MCF 10A (cell line): ENCODE measurements at regions not wholly inside any gene's neighbourhood (a gene's known extent, or its start where the extent isn't known, plus 50 kb on each side); places are given as distances from the start of the nearest gene placed in this dataset.

Experiments used
- BruUV-seq: library from RNA; stranded (reverse); fragments of 400-500 nt; replicated peaks from 2 replicates; lab custom pipeline; 2021; lab: Mats Ljungman, UMichigan
- CTCF ChIA-PET: fragments of 300-600 bp; sonication (Branson Sonifier 250); formaldehyde crosslinking; extraction: SDS; loops from one replicate; lab custom pipeline; 2021; ENCODE audit warnings: antibody characterized with exemption, inconsistent platforms; lab: Yijun Ruan, JAX
- POLR2A ChIA-PET: fragments of 300-600, 350-650 bp; sonication (Branson Sonifier 250); formaldehyde crosslinking; extraction: SDS; loops from one replicate; lab custom pipeline; 2020; ENCODE audit warnings: antibody characterized with exemption, inconsistent platforms; lab: Yijun Ruan, JAX
- DNase-seq: peaks from one replicate; pipeline ENCODE4 v3.0.0-alpha.2; 2018; ENCODE audit not compliant: unreplicated experiment
- H3K27ac Mint-ChIP-seq: one replicate; pipeline ENCODE4 v1.8.0; 2022; ENCODE audit warnings: mild to moderate bottlenecking, low read depth, mixed read lengths; ENCODE audit not compliant: unreplicated experiment
- H3K27me3 Mint-ChIP-seq: one replicate; pipeline ENCODE4 v1.8.0; 2022; ENCODE audit warnings: mixed read lengths; ENCODE audit not compliant: insufficient read depth, unreplicated experiment
- H3K36me3 Mint-ChIP-seq: one replicate; pipeline ENCODE4 v1.8.0; 2022; ENCODE audit warnings: mild to moderate bottlenecking, moderate library complexity, mixed read lengths; ENCODE audit not compliant: insufficient read depth, unreplicated experiment
- H3K4me1 Mint-ChIP-seq: one replicate; pipeline ENCODE4 v1.8.0; 2022; ENCODE audit warnings: mixed read lengths; ENCODE audit not compliant: insufficient read depth, unreplicated experiment
- H3K4me3 Mint-ChIP-seq: one replicate; pipeline ENCODE4 v1.8.0; 2022; ENCODE audit warnings: mild to moderate bottlenecking, moderate library complexity, mixed read lengths; ENCODE audit not compliant: unreplicated experiment
- H3K9me3 Mint-ChIP-seq: one replicate; pipeline ENCODE4 v1.8.0; 2022; ENCODE audit warnings: mixed read lengths; ENCODE audit not compliant: unreplicated experiment
- intact Hi-C: fragments of 100-400 bp; cut with micrococcal nuclease; formaldehyde crosslinking; loops from 2 replicates; pipeline ENCODE4 v1.14.1; 2022
- TF ChIP-seq, protein P1 (sequence below): fragments of 200-600 bp; IDR thresholded peaks from one replicate; pipeline ENCODE4 v1.8.0; 2022; ENCODE audit warnings: antibody characterized with exemption, mild to moderate bottlenecking; ENCODE audit not compliant: unreplicated experiment

DNA sequence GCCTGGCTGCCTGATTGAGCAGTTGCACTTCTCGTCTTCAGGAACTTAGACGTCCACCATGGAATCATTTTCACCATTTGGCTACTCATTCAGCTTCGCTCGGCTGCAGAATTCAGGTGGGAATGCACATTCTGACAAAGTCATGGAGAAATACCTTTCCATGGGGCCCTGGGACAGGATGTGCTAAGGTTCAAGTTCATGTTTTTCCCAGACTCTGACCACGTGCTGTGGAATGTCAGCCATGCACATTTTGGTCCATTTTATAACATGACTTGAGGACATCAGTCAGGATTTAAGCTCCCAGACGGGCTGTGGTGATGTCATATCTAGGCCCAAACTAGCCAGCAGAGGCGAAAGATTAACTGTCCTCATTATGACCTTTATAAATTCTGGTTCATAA lies 205.3 kb downstream of the TBXT start:
- TF ChIP-seq, protein P1, sequence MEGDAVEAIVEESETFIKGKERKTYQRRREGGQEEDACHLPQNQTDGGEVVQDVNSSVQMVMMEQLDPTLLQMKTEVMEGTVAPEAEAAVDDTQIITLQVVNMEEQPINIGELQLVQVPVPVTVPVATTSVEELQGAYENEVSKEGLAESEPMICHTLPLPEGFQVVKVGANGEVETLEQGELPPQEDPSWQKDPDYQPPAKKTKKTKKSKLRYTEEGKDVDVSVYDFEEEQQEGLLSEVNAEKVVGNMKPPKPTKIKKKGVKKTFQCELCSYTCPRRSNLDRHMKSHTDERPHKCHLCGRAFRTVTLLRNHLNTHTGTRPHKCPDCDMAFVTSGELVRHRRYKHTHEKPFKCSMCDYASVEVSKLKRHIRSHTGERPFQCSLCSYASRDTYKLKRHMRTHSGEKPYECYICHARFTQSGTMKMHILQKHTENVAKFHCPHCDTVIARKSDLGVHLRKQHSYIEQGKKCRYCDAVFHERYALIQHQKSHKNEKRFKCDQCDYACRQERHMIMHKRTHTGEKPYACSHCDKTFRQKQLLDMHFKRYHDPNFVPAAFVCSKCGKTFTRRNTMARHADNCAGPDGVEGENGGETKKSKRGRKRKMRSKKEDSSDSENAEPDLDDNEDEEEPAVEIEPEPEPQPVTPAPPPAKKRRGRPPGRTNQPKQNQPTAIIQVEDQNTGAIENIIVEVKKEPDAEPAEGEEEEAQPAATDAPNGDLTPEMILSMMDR, result no peak
- no TSS peak for BruUV-seq
- CTCF ChIA-PET, result no interaction called here
- H3K4me1 Mint-ChIP-seq, result no peaks in the 10 kb centered on the region
- H3K9me3 Mint-ChIP-seq, result peaks cover 16% of the 10 kb centered on the region
- H3K4me3 Mint-ChIP-seq, result no peak overlapping the region
- no peak for DNase-seq
- intact Hi-C loops, result no loop called here
- H3K36me3 Mint-ChIP-seq, result no peaks in the 10 kb centered on the region
- POLR2A ChIA-PET, result no interaction called here
- H3K27ac Mint-ChIP-seq, result no peak overlapping the region
- H3K27me3 Mint-ChIP-seq, result no peaks in the 10 kb centered on the region

DNA sequence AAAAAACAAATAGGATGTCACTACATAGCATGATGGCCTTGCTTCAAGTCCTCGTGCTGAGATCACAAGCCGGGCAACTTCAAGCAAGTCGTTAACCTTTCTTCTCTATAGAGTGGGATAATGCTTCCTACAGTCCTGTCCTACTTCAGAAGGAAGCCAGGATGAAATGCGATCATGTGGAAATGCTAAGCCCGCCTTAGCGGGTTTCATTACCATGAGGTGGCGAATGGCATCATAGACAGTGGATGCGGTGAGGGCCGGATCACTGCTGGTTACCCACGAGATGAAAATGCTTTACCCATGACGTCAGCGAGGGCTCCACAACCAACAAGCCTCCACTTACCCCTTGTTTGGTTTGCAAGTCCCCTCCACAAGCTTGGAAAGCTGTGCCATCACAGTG lies 206.4 kb downstream of the TBXT start:
- Mint-ChIP-seq H3K27ac (no peak overlapping the region), H3K36me3 (no peaks in the 10 kb centered on the region), H3K27me3 (no peaks in the 10 kb centered on the region), H3K9me3 (peaks cover 16% of the 10 kb centered on the region), H3K4me3 (no peak overlapping the region), H3K4me1 (no peaks in the 10 kb centered on the region)
- ChIA-PET CTCF (no interaction called here), POLR2A (no interaction called here)
- DNase-seq, result no peak
- intact Hi-C loops, result no loop called here
- TF ChIP-seq, protein P1, result no peak
- BruUV-seq, result no TSS peak

DNA sequence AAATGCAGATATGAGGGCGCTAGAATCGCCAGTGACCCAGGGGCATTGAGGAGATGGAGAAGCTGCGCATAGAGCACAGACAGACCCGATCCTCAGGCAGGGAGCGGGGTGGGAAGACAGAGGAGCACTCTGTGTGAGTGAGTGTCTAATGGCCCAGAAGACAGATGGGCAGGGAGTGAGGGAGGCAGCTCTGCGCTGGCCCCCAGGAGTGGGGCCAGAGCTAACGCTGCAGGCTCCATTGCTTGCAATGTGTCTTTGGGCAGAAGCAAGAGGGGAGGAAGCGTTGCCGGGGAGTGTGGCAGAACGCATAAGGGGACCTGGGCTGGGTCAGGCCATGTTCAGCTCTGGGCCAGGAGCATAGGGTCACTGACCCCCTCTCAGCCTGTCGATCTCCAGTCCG lies 207.0 kb downstream of the TBXT start:
- H3K27me3 Mint-ChIP-seq, result no peaks in the 10 kb centered on the region
- ChIA-PET POLR2A (no interaction called here), CTCF (no interaction called here)
- H3K4me3 Mint-ChIP-seq, result no peak overlapping the region
- BruUV-seq, result no TSS peak
- H3K9me3 Mint-ChIP-seq, result peaks cover 16% of the 10 kb centered on the region
- no peak overlapping the region for H3K27ac Mint-ChIP-seq
- no peak for DNase-seq
- TF ChIP-seq, protein P1, result no peak
- no peaks in the 10 kb centered on the region for H3K36me3 Mint-ChIP-seq
- H3K4me1 Mint-ChIP-seq, result no peaks in the 10 kb centered on the region
- intact Hi-C loops, result no loop called here

DNA sequence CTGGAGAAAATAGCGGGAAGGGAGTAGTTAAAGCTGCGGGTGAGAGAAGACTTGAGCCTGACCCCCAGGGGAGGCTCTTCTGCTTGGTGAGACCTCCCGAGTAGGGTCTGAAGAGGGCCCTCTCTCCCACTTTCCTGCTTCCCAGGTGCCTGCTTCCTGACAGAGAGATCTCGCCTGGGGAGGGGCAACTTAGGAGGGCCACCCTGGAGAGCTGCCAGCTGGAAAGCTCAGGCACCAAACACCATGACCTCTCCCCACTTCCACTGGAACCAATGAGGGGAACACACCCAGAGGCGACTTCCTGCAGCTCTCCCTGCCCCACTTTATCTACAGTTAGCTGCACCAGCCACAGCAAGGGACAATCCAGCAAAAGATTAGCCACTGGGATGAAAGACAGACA lies 208.0 kb downstream of the TBXT start:
- Mint-ChIP-seq H3K36me3 (no peaks in the 10 kb centered on the region), H3K4me3 (no peak overlapping the region), H3K27me3 (no peaks in the 10 kb centered on the region), H3K27ac (no peak overlapping the region), H3K9me3 (peaks cover 16% of the 10 kb centered on the region), H3K4me1 (no peaks in the 10 kb centered on the region)
- intact Hi-C loops, result no loop called here
- no peak for DNase-seq
- CTCF ChIA-PET, result no interaction called here
- POLR2A ChIA-PET, result no interaction called here
- BruUV-seq, result no TSS peak
- TF ChIP-seq, protein P1, result no peak
